Endothelial cell of umbilical vein (primary cell): ENCODE measurements at regions not wholly inside any gene's neighbourhood (a gene's known extent, or its start where the extent isn't known, plus 50 kb on each side); places are given as distances from the start of the nearest gene placed in this dataset.

Source experiments
- BruUV-seq: library from RNA; stranded (reverse); fragments of 400-500 nt; replicated peaks from 2 replicates; lab custom pipeline; 2021; lab: Mats Ljungman, UMichigan
- CTCF ChIA-PET: fragments of 300-600, 350-600 bp; sonication (Branson Sonifier 250); formaldehyde crosslinking; loops from one replicate; lab custom pipeline; 2021; ENCODE audit warnings: antibody characterized with exemption, inconsistent platforms; lab: Charles Lee
- POLR2A ChIA-PET: fragments of 300-600, 350-600 bp; sonication (Branson Sonifier 250); formaldehyde crosslinking; loops from one replicate; lab custom pipeline; 2021; ENCODE audit warnings: antibody characterized with exemption, inconsistent platforms; lab: Charles Lee
- DNase-seq: peaks from one replicate; pipeline ENCODE4 v3.0.0-alpha.2; 2011; ENCODE audit warnings: low read depth, low spot score
- FAIRE-seq: peaks from 2 replicates; lab custom pipeline; 2011; peaks lifted over from hg19 to GRCh38; lab: Jason Lieb, UNC
- H2AFZ ChIP-seq: 2 replicates; pipeline ENCODE4 v1.6.0; 2012; ENCODE audit warnings: low read depth, low read length, control low read depth, inconsistent platforms
- H3K27ac ChIP-seq: 2 replicates; pipeline ENCODE4 v1.5.1; 2011; ENCODE audit warnings: low read depth, mild to moderate bottlenecking, control low read depth, low read length, moderate library complexity; ENCODE audit not compliant: insufficient read depth
- H3K27me3 ChIP-seq, 2 experiments: 2 replicates each; pipeline versions ENCODE4 v1.6.0 to v1.6.1; 2011; ENCODE audit warnings: low read length in 2 of 2, mixed read lengths in 1 of 2; ENCODE audit not compliant: control insufficient read depth in 2 of 2, insufficient read depth in 2 of 2
- H3K36me3 ChIP-seq, 2 experiments: 2 replicates in 1 of 2; 3 replicates in 1 of 2; pipeline ENCODE4 v1.5.1; 2011; ENCODE audit warnings: low read length in 2 of 2, mild to moderate bottlenecking in 1 of 2, moderate library complexity in 1 of 2; ENCODE audit not compliant: control insufficient read depth in 2 of 2, insufficient read depth in 2 of 2; ENCODE audit errors: extremely low read depth in 1 of 2
- H3K4me1 ChIP-seq: 3 replicates; pipeline ENCODE4 v1.5.1; 2011; ENCODE audit warnings: mild to moderate bottlenecking, low read length; ENCODE audit not compliant: control insufficient read depth, insufficient read depth; ENCODE audit errors: extremely low read depth
- H3K4me2 ChIP-seq: 2 replicates; pipeline ENCODE4 v1.6.1; 2011; ENCODE audit warnings: low read length, control low read depth, mixed read lengths; ENCODE audit not compliant: insufficient read depth
- H3K4me3 ChIP-seq, 3 experiments: fragments of 200-600 bp in 1 of 3; sonication (generic), shearing (Covaris generic) in 1 of 3; replicated peaks in 1 of 3; 2 replicates each; pipeline ENCODE4 v1.5.1; 2011 to 2016; ENCODE audit warnings: control low read depth in 3 of 3, low read length in 3 of 3, mild to moderate bottlenecking in 2 of 3, inconsistent platforms in 1 of 3, low read depth in 1 of 3, moderate library complexity in 1 of 3; ENCODE audit not compliant: insufficient read depth in 1 of 3
- H3K79me2 ChIP-seq: 2 replicates; pipeline ENCODE4 v1.6.0; 2012; ENCODE audit warnings: low read length, inconsistent platforms; ENCODE audit not compliant: control insufficient read depth, insufficient read depth
- H3K9ac ChIP-seq: replicated peaks from 2 replicates; pipeline ENCODE3; 2011; ENCODE audit warnings: low read length, control low read depth; ENCODE audit not compliant: insufficient read depth; ENCODE audit errors: extremely low read depth
- H3K9me1 ChIP-seq: replicated peaks from 3 replicates; pipeline ENCODE4 v1.6.0; 2011; ENCODE audit warnings: mild to moderate bottlenecking, low read length; ENCODE audit not compliant: control insufficient read depth, insufficient read depth; ENCODE audit errors: extremely low read depth
- H3K9me3 ChIP-seq: replicated peaks from 2 replicates; pipeline ENCODE4 v1.5.1; 2012; ENCODE audit warnings: low read length, inconsistent platforms; ENCODE audit not compliant: control insufficient read depth, insufficient read depth
- H4K20me1 ChIP-seq: replicated peaks from 2 replicates; pipeline ENCODE3; 2011; ENCODE audit warnings: mild to moderate bottlenecking, low read length; ENCODE audit not compliant: control insufficient read depth, insufficient read depth; ENCODE audit errors: extremely low read depth
- CTCF ChIP-seq, 2 donors: IDR thresholded peaks; 1 replicate in 1 of 2; 2 replicates in 1 of 2; pipeline ENCODE4 v1.5.1; 2011; ENCODE audit warnings: low read length in 2 of 2, mild to moderate bottlenecking in 2 of 2, moderate library complexity in 2 of 2, control low read depth in 1 of 2, inconsistent platforms in 1 of 2, low read depth in 1 of 2; ENCODE audit not compliant: insufficient read depth in 1 of 2; ENCODE audit errors: extremely low read depth in 1 of 2
- EZH2 ChIP-seq: IDR thresholded peaks from 2 replicates; pipeline ENCODE4 v1.6.1; 2012; ENCODE audit warnings: borderline replicate concordance, low read depth, mild to moderate bottlenecking, moderate library complexity, low read length, inconsistent platforms; ENCODE audit not compliant: severe bottlenecking
- FOS ChIP-seq: IDR thresholded peaks from 2 replicates; pipeline ENCODE4 v1.6.1; 2011; ENCODE audit warnings: mild to moderate bottlenecking, low read length, moderate library complexity, borderline replicate concordance; ENCODE audit not compliant: insufficient read depth
- GATA2 ChIP-seq: IDR thresholded peaks from 2 replicates; pipeline ENCODE4 v1.7.0; 2011; ENCODE audit warnings: low read depth, mild to moderate bottlenecking, moderate library complexity, mixed read lengths, low read length; ENCODE audit not compliant: insufficient read length, insufficient read depth
- JUN ChIP-seq: IDR thresholded peaks from 2 replicates; pipeline ENCODE4 v1.6.1; 2011; ENCODE audit warnings: borderline replicate concordance, low read depth; ENCODE audit not compliant: insufficient read length, insufficient read depth
- MAX ChIP-seq: IDR thresholded peaks from 2 replicates; pipeline ENCODE4 v1.6.1; 2011; ENCODE audit not compliant: insufficient read depth, insufficient read length
- MYC ChIP-seq: IDR thresholded peaks from one replicate; pipeline ENCODE4 v1.6.1; 2011; ENCODE audit warnings: mild to moderate bottlenecking, low read depth, low read length
- POLR2A ChIP-seq: IDR thresholded peaks from 2 replicates; pipeline ENCODE4 v1.6.1; 2012; ENCODE audit warnings: low read depth, mild to moderate bottlenecking, control low read depth, low read length
- POLR2AphosphoS5 ChIP-seq: IDR thresholded peaks from 2 replicates; pipeline ENCODE4 v1.6.1; 2012; ENCODE audit warnings: low read depth, mild to moderate bottlenecking, control low read depth, low read length, moderate library complexity; ENCODE audit not compliant: insufficient read depth
- dilution Hi-C: fragments of 300-500 bp; cut with MboI; formaldehyde crosslinking; loops from one replicate; pipeline ENCODE4 v1.15.0; 2019; ENCODE audit warnings: low sequenced_read_pairs; ENCODE audit not compliant: extremely low pct_ligation_motif_present
- intact Hi-C: fragments of 100-400 bp; cut with micrococcal nuclease; formaldehyde crosslinking; loops from one replicate; pipeline ENCODE4 v1.10.0; 2022

- CTCF ChIA-PET = no interaction called here
- dilution Hi-C loops = no loop called here
- TF ChIP-seq EZH2 (no peak), MAX (no peak), FOS (no peak), POLR2A (no peak), JUN (no peak), POLR2AphosphoS5 (no peak), GATA2 (no peak), MYC (no peak), CTCF (IDR thresholded peaks at IDR 0.05; ENCODE audit: extremely low read depth in 1 of 2, insufficient read depth in 1 of 2, low read depth in 1 of 2, low read length in 2 of 2) (no peak)
Observed at GRCh38 chr18:78178812-78179211, 800.8 kb upstream of the SALL3 start.

More at GRCh38 chr18:78178812-78179211, 800.8 kb upstream of the SALL3 start:
- H4K20me1 ChIP-seq = no peaks in the 10 kb centered on the region
- intact Hi-C loops = no loop called here
- H3K9ac ChIP-seq = no peak overlapping the region
- no peaks in the 10 kb centered on the region for H3K9me1 ChIP-seq
- no peak for FAIRE-seq
- no peaks in the 10 kb centered on the region for H3K79me2 ChIP-seq
- H3K4me1 ChIP-seq = no peaks in the 10 kb centered on the region
- DNase-seq = no peak
- no peaks in the 10 kb centered on the region for H3K27me3 ChIP-seq
- no peaks in the 10 kb centered on the region for H3K9me3 ChIP-seq
- H3K4me3 ChIP-seq = no peak overlapping the region
- no peak overlapping the region for H3K27ac ChIP-seq
- no peaks in the 10 kb centered on the region for H3K36me3 ChIP-seq
- no TSS peak for BruUV-seq
- POLR2A ChIA-PET = no interaction called here
- H3K4me2 ChIP-seq = no peak overlapping the region
- H2AFZ ChIP-seq = no peak overlapping the region
